Cardiac septum (tissue), 1 donor: ENCODE measurements at regions not wholly inside any gene's neighbourhood (a gene's known extent, or its start where the extent isn't known, plus 50 kb on each side); places are given as distances from the start of the nearest gene placed in this dataset.

Experiments used
- DNase-seq: peaks from one replicate; pipeline ENCODE4 v3.0.0-alpha.2; 2020; ENCODE audit warnings: low spot score
- intact Hi-C: fragments of 100-400 bp; cut with DNase I; formaldehyde crosslinking; loops from one replicate; pipeline ENCODE4 v1.14.0; 2022
- donor health status: DM: no; HTN: no; CAD: no.

DNA sequence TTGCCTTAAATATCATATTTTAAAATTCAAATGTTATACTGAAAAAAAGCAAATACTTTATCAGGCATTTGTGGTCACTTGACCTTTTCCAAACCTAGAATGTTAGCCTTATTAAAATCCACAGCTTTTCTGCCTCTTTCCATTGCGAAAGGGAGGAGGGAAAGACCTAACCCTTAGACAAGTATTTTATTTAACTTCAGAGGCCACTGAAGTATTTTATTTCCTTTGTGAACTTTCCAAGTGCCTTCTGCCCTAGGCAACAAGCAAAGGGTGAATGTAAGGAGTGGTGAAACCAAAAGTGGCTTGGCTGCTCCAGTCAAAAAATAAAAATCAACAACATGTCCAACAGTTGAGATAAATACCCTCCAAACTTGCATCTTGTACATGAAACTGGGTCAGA is 376.1 kb downstream of the EFNA5 start:
- intact Hi-C loops = no loop called here
- DNase-seq = no peak

DNA sequence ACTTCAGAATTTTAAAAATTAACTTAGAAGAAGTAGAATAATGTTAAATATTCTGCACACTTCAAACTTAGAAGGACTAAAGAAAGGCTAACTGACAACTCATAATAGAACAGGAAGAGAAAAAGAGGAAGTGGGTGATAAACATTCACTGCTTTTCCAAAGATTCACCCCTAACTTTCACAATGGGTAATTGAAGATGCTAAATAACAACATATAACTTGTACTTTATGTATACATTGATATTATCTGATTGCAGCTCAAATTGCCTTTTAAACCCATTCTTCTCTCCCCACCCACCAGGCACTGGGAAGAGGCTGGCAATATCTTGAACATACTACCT is 376.6 kb downstream of the EFNA5 start:
- intact Hi-C loops = no loop called here
- no peak for DNase-seq

DNA sequence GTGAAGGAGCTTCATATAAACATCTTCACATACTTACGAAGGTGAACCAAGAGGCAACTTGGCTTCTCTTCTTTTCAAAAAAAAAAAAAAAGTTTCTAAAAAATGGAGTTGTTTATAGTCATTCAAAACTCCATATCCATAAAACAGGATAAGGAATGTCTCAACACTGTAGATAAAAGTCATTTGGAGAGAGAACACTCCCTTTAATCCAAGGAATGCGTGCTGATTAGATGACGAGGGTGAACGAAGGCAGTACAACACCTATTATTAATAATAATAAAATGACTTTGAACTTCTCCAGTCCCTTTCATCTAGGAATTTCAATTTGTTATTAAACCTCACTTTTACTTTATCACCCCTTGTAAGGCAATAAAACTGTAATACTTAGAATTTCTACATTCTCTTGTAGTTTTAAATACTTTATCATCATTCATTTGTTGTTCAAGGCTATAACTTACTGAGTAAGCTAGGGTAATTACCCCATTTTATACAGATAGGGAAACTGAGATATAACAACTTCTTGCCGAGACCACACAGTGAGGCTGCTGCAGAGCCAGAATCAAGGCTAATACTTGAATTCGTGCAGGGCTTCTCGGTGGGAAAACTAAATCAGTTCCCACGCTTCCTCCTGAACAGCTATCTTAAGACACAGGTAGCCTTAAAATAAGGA is 377.1 kb downstream of the EFNA5 start:
- intact Hi-C loops = no loop called here
- DNase-seq = no peak

DNA sequence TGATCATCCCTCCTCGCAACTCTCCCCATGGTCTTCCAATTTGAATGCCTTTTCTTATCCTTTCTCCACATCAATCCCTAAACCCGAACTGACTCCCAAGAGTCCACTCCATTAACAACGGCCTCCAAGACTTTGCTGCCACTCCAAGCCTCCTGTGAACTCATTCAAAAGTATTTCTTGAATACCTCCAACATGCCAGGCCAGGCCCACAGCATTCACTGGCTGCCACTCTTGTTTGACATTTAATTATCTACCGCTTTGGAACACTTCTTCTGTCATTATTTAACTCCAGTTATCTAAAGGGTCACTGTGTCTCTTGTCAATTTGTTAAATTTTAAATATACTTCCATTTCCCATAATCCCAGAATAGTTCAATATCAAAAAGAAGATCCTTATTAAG is 378.9 kb downstream of the EFNA5 start:
- no peak for DNase-seq
- intact Hi-C loops = no loop called here

DNA sequence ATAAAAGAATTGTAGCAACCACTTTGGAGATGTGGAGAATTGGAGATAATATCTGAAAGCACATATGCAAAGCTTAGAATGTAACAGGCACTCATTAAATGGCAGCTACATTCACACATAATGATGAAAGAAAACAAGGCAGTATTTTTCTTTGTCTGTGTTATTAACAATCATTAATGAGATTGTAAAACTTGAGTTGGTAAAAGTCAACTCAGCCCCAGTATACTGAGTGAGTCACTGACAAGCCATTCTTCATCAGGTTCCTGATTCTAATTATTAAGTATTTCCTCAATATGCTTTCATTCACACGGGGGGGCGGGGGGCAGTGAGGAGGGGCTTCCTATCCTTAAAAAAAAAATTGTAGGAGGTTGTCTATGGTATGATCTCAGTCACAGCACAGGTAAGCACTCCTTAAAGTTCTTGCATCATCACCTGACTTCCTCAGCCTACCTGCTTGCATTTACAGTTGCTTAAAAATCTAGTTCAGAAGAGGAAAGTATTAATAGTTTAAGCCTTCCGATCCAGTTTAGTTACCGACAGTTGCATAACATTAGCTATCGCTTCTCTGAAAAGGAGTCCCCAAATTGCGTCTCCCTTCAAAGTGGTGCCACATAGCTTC is 379.8 kb downstream of the EFNA5 start:
- intact Hi-C loops = no loop called here
- no peak for DNase-seq

DNA sequence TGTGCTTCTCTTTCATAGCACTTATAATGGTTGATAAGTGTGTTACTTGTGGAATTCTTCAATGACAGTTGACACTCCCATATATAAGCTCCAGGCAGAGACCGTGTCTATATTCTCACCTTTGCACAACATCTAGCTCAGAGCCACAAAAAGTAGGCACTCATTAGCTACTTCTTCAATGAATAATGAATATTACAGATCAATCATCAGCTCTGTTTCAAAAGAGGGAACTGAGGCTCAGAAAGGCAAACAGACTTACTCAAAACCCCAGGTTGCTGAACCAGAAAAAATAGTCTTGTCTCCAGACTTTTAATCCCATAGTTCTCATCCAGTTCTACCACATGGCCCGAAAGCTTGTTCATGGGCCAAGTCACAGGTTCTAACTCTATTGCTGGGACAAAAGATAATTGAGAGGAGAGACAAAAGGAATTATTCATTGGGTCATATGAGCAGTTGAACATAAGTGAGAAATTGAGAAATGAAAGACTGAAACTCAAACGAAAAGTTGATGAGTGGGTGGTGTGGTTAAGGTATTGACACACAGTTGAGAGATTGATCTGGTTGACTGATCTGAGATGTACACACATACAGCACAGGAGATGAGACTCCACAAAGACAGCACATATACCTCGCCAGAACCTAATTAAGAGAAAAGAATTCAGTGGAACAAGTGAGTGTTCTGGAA is 381.6 kb downstream of the EFNA5 start:
- intact Hi-C loops = no loop called here
- no peak for DNase-seq

DNA sequence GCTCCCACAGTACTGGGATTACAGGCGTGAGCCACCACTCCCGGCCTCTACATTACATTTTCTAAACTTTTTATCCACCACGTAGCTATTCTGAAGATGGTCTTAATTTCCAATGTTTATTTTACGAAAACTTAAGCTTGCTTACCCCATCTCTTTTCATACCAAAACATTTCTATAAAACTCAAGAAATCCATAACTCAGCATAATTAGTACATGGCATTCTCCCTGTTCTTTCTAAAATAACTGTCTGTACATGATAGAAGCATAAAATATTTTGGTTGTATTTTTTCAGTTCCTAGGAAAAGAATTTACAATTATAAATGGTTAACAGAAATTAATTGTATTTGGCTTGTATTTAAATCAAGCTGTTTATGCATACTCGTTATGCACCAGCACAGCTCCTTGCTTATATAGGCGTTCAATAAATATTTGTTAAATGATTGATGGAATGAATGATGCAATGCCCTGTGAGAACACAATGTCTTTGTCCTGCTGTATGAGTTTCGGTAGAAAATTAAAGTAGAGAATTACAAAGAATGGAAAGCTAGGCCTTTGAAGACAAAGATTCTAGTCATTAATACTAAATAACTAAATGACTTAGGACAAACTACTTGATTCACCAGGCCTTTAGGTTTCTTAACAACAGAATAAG is 384.2 kb downstream of the EFNA5 start:
- intact Hi-C loops = no loop called here
- no peak for DNase-seq

DNA sequence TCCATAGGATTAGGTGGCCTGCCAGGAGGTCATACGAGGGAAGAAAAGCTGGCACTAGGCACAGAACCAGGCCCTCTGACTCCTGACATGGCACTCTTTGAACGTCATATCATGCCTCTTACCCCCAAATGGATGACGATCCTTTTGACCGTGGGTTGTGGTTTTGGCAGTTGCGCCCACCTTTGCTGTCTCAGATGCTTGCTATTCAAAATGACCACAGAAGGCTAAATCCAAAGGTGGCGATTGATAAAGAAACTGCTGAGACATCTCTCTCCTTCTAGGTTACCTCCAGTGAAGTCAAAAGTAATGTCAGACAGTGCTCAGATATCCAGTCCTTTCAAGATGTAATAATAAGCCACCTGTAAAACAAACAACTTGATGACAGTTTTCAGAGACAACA is 385.0 kb downstream of the EFNA5 start:
- no peak for DNase-seq
- intact Hi-C loops = no loop called here

DNA sequence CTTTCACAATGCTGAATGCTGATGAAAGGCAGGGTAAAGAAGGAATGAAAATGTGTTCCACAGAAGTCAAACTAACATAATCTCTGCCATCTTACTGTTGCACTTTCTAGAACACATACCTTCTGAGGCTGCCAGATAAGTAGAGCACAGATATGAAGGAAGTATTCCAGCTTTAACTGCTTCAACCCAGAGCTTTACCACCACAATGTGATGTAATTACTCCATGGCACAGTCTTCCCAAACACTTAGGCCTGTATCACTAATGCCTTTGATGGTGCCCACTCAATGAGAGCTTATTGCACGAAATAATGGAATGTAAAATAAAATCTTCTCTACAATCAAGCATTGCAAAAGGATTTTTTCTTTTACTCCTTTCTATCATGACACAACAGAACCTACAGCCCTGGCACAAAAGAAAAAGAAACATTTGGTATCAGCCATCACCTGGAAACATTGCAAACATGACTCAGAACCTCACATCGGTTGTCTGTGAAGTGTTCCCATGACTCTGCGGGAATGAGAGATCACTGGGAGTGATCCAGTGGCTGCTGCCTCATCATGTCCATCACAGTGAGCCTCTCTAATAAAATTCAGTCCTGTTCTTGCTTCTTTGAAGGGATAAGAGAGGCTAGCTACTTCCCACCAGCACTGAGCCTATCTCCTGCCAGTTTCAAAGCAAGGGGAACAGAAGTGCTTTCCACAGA is 385.8 kb downstream of the EFNA5 start:
- DNase-seq = no peak
- intact Hi-C loops = no loop called here

DNA sequence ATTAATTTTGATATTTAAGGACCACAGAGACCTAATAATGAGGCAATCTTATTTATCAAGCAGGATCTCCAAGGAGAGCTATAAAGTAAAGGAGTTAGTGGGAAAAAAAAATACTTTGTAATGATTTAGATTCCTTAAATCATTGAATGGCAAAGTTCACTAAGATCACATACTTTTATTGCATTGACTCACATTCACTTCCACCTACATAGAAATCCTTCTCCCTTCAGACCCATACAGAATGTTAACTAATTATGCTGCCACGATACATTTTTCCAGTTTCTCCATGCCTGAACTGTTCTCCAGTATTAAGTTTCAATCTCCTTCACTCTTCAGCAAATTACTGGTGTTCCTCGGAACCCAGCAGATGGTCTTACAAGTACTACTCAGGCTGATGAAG is 388.7 kb downstream of the EFNA5 start:
- intact Hi-C loops = no loop called here
- DNase-seq = no peak

DNA sequence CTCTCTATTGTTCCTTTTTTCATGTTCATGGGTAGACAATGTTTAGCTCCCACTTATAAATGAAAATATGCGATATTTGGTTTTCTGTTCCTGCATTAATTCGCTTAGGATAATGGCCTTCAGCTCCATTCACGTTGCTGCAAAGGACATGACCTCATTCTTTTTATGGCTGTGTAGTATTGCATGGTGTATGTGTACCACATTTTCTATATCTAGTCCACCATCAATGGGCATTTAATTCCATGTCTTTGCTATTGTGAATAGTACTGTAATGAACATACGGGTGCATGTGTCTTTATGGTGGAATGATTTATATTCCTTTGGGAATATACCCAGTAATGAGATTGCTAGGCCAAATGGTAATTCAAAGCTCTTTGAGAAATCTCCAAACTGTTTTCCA is 392.0 kb downstream of the EFNA5 start:
- no peak for DNase-seq
- intact Hi-C loops = no loop called here

DNA sequence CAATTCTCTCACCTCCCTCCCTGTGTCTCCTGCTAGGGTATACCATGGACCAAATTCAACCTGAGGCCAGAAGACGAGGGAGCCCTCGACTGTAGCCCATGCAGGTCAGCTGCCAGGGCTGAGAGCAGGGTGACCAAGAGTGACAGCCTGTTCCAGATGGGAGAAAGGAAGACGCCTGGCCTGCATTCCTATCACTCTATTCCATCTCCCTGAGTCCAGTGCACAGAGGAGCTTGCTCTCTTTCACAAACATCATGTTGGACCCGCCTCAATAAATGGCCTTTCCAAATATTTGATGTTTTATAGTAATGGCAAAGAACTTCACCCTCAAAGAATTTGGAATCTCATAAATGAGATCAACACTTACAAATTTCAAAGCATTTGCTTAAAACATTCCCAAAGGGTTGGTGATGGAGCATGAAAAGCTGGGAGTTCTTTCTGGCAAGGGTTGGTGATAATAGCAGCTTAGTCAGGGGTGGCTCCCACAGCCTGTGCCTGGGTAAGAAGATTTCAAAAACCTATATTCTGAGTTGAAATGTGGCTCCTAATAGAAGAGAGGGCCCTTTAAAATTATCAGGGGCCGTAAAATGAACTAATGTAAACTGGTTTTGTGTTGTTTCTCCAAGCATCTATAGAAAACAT is 393.1 kb downstream of the EFNA5 start:
- DNase-seq = no peak
- intact Hi-C loops = no loop called here

DNA sequence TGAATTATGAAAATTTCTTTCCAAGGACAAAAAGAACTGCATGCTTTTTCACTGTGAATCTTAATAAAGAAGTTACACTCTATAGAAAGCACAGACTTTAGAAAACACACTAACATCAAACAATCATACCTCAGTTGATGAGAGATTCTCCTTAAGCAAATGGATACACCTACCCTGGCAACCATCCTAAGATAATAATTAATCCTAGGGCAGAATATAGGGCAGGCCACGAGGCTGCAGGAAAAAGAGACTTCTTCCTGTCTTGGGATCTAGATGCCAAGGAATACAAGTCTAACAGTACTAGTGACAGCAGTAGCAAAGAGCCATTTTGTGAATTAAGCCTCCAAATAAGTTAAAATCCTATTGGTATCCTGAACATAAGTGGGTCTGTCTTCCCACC is 395.4 kb downstream of the EFNA5 start:
- intact Hi-C loops = no loop called here

DNA sequence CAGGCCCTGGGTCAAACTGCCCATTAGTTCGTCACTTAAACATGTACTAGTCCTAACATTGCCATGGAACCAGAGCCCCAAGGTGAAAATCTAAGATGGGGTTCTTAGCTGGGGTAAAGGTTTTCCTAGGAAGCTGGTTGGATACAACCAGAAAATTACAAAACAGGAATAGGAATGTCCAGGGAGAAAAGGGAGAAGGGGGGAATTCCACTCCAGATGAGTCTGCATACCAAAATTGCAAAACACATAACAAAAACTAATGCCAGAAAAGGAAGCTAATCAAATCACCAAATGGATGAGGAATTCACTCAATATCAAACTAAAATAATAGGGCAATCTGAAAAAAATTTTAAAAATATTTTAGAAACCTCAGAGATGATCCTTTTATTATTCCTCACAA is 396.2 kb downstream of the EFNA5 start:
- intact Hi-C loops = no loop called here
- DNase-seq = no peak

More for the DNA sequence above, 395.4 kb downstream of the EFNA5 start:
- DNase-seq = no peak

DNA sequence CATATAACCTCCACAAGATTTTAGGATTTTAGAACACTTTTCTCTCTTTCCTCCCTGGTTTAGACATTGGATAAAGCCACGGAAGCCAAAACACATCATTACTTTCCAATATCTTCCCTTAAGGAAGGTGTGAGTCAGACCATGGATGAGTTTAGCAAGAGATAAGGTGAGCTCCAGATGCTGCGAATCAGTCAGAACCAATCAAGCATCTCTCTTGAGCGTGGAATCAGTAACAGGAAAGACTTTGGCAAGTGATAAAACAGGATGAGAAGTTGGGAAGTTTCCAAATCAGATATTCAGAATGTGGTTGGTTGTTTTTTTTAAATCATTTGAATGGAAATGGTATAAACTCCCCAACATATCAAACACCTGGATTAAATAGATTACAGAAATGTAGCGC is 397.8 kb downstream of the EFNA5 start:
- DNase-seq = no peak
- intact Hi-C loops = no loop called here

DNA sequence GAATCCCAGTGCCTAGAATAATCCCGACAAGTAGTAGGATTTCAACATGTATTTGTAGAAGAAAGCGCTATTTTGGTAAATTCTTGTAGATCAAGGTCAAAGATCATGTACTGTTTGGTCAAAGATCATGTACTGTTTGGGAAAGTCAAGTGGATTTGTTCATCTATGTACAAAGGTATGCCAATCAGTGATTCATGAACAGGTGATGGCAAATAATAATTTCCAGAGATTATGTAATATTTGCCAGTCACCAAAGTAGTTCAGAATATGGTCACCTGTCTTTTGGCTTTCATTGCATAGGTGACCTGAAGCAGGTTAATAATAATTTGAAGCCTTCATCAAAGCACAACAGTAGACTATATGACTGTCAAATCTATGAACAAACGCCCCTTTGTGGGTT is 398.2 kb downstream of the EFNA5 start:
- no peak for DNase-seq
- intact Hi-C loops = no loop called here

DNA sequence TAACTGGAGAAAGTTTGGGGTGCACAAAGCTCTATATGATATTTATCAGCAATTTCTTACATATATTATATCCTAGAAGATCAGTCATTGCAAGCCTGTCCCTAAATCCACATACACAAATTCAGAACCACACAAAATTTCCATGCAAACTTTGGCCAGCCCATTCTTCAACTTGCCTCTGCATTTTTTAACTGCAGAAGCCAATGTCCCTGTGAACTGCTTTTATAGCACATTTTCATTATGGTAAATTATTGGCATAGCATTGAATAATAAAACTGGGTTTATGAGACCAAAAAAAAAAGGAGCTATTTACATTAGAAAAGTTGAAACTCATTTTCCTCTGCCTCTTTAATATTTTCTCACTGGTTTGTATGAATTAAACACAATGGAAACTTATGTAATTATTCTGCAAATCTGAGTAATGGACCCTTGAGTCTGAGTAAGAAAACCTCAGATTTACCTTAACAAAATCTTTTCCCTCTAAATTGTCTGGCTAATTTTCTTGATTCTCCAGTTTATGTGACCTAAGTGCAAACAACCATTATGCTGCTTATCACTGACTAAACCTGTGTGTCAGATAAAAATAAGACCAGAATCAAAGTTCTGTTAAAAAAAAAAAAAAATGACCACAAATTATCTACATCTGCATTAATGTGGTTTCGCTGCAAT is 398.9 kb downstream of the EFNA5 start:
- DNase-seq = no peak
- intact Hi-C loops = no loop called here

DNA sequence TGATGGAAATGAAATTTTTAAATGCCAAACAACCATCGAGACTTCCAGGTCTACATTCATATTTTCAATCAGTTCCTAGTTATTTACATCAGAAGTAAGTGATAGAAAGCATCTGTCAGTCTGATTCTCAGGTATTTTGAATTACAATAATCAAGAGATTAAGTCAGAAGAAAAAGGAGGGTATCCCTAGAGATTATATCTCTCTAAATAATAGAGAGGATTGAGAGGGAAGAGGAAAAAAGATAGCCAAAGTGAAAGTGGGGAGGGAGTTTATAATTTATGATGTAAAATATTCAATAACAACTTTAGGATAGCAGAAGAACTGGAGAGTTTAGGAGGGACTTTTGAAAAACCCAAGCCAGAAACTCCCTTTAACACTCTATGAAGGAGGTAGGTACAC is 400.2 kb downstream of the EFNA5 start:
- no peak for DNase-seq
- intact Hi-C loops = no loop called here

DNA sequence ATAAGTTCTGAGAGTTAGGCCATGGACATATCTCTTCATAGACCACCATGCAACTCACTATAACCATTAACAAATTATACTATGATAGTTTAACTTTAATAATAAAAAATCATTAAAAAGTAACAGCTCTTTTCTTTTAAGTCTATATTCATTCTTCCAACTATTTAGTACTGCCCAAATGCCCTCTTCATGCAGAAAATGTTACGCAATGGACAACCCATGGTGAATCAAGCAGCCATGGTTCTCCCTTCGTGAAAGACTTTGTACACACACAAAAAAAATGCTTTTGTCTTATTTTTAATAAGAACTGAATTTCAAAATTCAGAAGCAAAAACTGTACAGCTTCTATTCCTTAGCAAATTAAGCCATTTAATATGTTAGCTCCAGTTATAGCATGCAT is 401.1 kb downstream of the EFNA5 start:
- DNase-seq = no peak
- intact Hi-C loops = no loop called here
